Posterior vena cava (tissue), 2 donors: ENCODE measurements at regions not wholly inside any gene's neighbourhood (a gene's known extent, or its start where the extent isn't known, plus 50 kb on each side); places are given as distances from the start of the nearest gene placed in this dataset.

Source experiments
- DNase-seq: peaks from one replicate; pipeline ENCODE4 v3.0.0-alpha.2; 2020; ENCODE audit warnings: low spot score
- intact Hi-C, 2 donors: fragments of 100-400 bp; cut with DNase I; formaldehyde crosslinking; loops; one replicate each; pipeline versions ENCODE4 v1.14.1 to v1.14.2; 2022 to 2023
- donor health status: DM: yes; HTN: yes; CAD: no.
- donor health status: DM: yes; HTN: yes; CAD: no.

GRCh38 chr7:88457320-88457719 is 150.6 kb upstream of the STEAP4 start:
- intact Hi-C loops = no loop called here
- DNase-seq = no peak

GRCh38 chr7:88456490-88456889 is 149.8 kb upstream of the STEAP4 start:
- intact Hi-C loops = no loop called here
- no peak for DNase-seq

- DNase-seq = no peak
- intact Hi-C loops = no loop called here
Observed at GRCh38 chr7:88455696-88456095, 149.0 kb upstream of the STEAP4 start.

GRCh38 chr7:88452646-88453045 is 146.0 kb upstream of the STEAP4 start:
- DNase-seq = no peak
- intact Hi-C loops = no loop called here

GRCh38 chr7:88450874-88451273 is 144.2 kb upstream of the STEAP4 start:
- DNase-seq = no peak
- intact Hi-C loops = no loop called here

- DNase-seq = no peak
- intact Hi-C loops = no loop called here
Observed at GRCh38 chr7:88449410-88449809, 142.7 kb upstream of the STEAP4 start.

- intact Hi-C loops = no loop called here
- DNase-seq = no peak
Observed at GRCh38 chr7:88442413-88442812, 135.7 kb upstream of the STEAP4 start.

GRCh38 chr7:88437132-88437531 is 130.4 kb upstream of the STEAP4 start:
- intact Hi-C loops = no loop called here
- no peak for DNase-seq

- intact Hi-C loops = no loop called here
- DNase-seq = no peak
Observed at GRCh38 chr7:88432301-88432700, 125.6 kb upstream of the STEAP4 start.

- intact Hi-C loops = no loop called here
Observed at GRCh38 chr7:88431882-88432281, 125.2 kb upstream of the STEAP4 start.

GRCh38 chr7:88429382-88429781 is 122.7 kb upstream of the STEAP4 start:
- intact Hi-C loops = no loop called here

More at GRCh38 chr7:88431882-88432281, 125.2 kb upstream of the STEAP4 start:
- DNase-seq = no peak

GRCh38 chr7:88402529-88402928 is 95.8 kb upstream of the STEAP4 start:
- DNase-seq = no peak
- intact Hi-C loops = no loop called here

More at GRCh38 chr7:88429382-88429781, 122.7 kb upstream of the STEAP4 start:
- DNase-seq = no peak

- intact Hi-C loops = no loop called here
- no peak for DNase-seq
Observed at GRCh38 chr7:88401009-88401623, 94.4 kb upstream of the STEAP4 start.

GRCh38 chr7:88399696-88400240 is 93.1 kb upstream of the STEAP4 start:
- no peak for DNase-seq

GRCh38 chr7:88399036-88399435 is 92.3 kb upstream of the STEAP4 start:
- no peak for DNase-seq

More at GRCh38 chr7:88399696-88400240, 93.1 kb upstream of the STEAP4 start:
- intact Hi-C loops = no loop called here

GRCh38 chr7:88398459-88398858 is 91.8 kb upstream of the STEAP4 start:
- intact Hi-C loops = no loop called here
- DNase-seq = no peak

More at GRCh38 chr7:88399036-88399435, 92.3 kb upstream of the STEAP4 start:
- intact Hi-C loops = no loop called here

- DNase-seq = no peak
- intact Hi-C loops = no loop called here
Observed at GRCh38 chr7:88396948-88397322, 90.2 kb upstream of the STEAP4 start.

- intact Hi-C loops = no loop called here
- DNase-seq = no peak
Observed at GRCh38 chr7:88396295-88396947, 89.7 kb upstream of the STEAP4 start.

- DNase-seq = no peak
- intact Hi-C loops = no loop called here
Observed at GRCh38 chr7:88395715-88396114, 89.0 kb upstream of the STEAP4 start.

- no peak for DNase-seq
- intact Hi-C loops = no loop called here
Observed at GRCh38 chr7:88391247-88391646, 84.6 kb upstream of the STEAP4 start.

- intact Hi-C loops = no loop called here
- no peak for DNase-seq
Observed at GRCh38 chr7:88387368-88387767, 80.7 kb upstream of the STEAP4 start.
